ENCODE measurements at regions not wholly inside any gene's neighbourhood (a gene's known extent, or its start where the extent isn't known, plus 50 kb on each side); places are given as distances from the start of the nearest gene placed in this dataset.

DNA sequence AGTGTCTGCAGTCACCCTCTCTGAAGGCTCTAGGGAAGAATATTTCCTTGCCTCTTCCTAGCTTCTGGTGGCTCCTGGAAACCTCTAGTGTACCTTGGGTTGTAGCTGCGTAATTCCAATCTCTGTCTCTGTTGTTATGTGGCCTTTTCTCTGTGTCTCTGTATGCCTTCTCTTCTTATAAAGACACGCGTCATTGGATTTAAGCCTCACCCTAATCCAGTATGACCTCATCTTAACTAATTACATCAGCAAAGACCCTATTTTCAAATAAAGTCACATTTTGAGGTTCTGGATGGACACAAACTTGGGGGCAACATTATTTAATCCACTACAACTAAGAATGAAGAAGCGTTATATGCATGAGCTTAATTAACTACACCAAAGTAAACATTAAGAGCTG, 111.4 kb upstream of the ZNF184 start:
- Histone ChIP-seq H3K9ac (ENCODE audit: low read depth, low read length) (no peak overlapping the region), H2BK15ac (ENCODE audit: low read depth, low read length) (no peak overlapping the region), H4K20me1 (ENCODE audit: insufficient read depth, low read length) (no peaks in the 10 kb centered on the region), H3K18ac (ENCODE audit: low read depth, low read length) (no peak overlapping the region), H3K27ac (ENCODE audit: insufficient read depth, low read length) (no peak overlapping the region), H3K79me1 (ENCODE audit: low read depth in 1 of 2, low read length in 2 of 2) (no peaks in the 10 kb centered on the region), H3K9me1 (ENCODE audit: insufficient read depth, low read length) (no peaks in the 10 kb centered on the region), H3K4ac (ENCODE audit: low read depth, low read length) (no peak overlapping the region), H2BK20ac (ENCODE audit: low read depth, low read length) (no peak overlapping the region), H4K91ac (ENCODE audit: insufficient read depth, low read depth, low read length) (no peak overlapping the region), H2AK9ac (replicated peaks; ENCODE audit: low read depth, low read length, poor library complexity) (no peak overlapping the region), H3K56ac (ENCODE audit: extremely low read depth, insufficient read depth, low read length) (no peak overlapping the region), H3K14ac (replicated peaks; ENCODE audit: low read depth, low read length) (no peak overlapping the region), H3K23ac (ENCODE audit: low read depth, low read length) (no peak overlapping the region), H4K5ac (ENCODE audit: low read depth, low read length) (no peak overlapping the region), H2AFZ (replicated peaks; ENCODE audit: low read length, poor library complexity) (no peak overlapping the region), H2BK5ac (ENCODE audit: low read depth, low read length, poor library complexity, severe bottlenecking) (no peak overlapping the region), H2AK5ac (ENCODE audit: low read depth, low read length) (no peak overlapping the region), H3K4me1 (ENCODE audit: control insufficient read depth, insufficient read depth, low read length) (no peaks in the 10 kb centered on the region), H3K4me2 (ENCODE audit: low read depth, low read length) (no peak overlapping the region), H2BK120ac (ENCODE audit: low read depth, low read length) (no peak overlapping the region), H3K9me3 (ENCODE audit: control insufficient read depth, insufficient read depth, low read length) (no peaks in the 10 kb centered on the region), H3K27me3 (ENCODE audit: control insufficient read depth, insufficient read depth, low read length) (no peaks in the 10 kb centered on the region), H3K36me3 (ENCODE audit: control insufficient read depth, insufficient read depth, low read length) (no peaks in the 10 kb centered on the region), H3K4me3 (ENCODE audit: insufficient read depth, low read depth, low read length) (no peak overlapping the region), H4K8ac (ENCODE audit: low read depth in 2 of 2, low read length in 2 of 2) (no peak overlapping the region)
- no CpG with 5 or more reads among the region's 4 CpGs for WGBS, 2 experiments (ENCODE audit: extremely low coverage in 2 of 2, insufficient read length in 1 of 2)
- ChIA-PET CTCF (no interaction called here), POLR2A (ENCODE audit: unreplicated experiment) (no interaction called here)
- dilution Hi-C loops (cut with HindIII; ENCODE audit: low sequenced_read_pairs, unreplicated experiment): no loop called here
- intact Hi-C loops (cut with micrococcal nuclease): no loop called here
- in situ Hi-C loops (cut with MboI; ENCODE audit: low sequenced_read_pairs): no loop called here
- TF ChIP-seq CHD1 (IDR thresholded peaks at IDR 0.05; ENCODE audit: low read depth, low read length) (no peak), SMC3 (IDR thresholded peaks at IDR 0.05; ENCODE audit: low read depth, low read length) (no peak), FOS (IDR thresholded peaks at IDR 0.05; ENCODE audit: low read depth, low read length) (no peak), RCOR1 (IDR thresholded peaks at IDR 0.05; ENCODE audit: insufficient replicate concordance, low read length) (no peak), RFX5 (IDR thresholded peaks at IDR 0.05; ENCODE audit: low read depth, low read length) (no peak), ELK1 (IDR thresholded peaks at IDR 0.05; ENCODE audit: borderline replicate concordance, low read depth, low read length) (no peak)
- TF ChIP-seq, protein P1, sequence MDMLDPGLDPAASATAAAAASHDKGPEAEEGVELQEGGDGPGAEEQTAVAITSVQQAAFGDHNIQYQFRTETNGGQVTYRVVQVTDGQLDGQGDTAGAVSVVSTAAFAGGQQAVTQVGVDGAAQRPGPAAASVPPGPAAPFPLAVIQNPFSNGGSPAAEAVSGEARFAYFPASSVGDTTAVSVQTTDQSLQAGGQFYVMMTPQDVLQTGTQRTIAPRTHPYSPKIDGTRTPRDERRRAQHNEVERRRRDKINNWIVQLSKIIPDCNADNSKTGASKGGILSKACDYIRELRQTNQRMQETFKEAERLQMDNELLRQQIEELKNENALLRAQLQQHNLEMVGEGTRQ (IDR thresholded peaks at IDR 0.05; ENCODE audit: low read depth, low read length): no peak
- ATAC-seq (ENCODE audit: low read depth): no peak
- no peak for DNase-seq
- BruUV-seq (replicated peaks): no TSS peak

All from IMR-90 (cell line).